ENCODE measurements at regions not wholly inside any gene's neighbourhood (a gene's known extent, or its start where the extent isn't known, plus 50 kb on each side); places are given as distances from the start of the nearest gene placed in this dataset.

GRCh38 chr9:113695440-113695851, 180.7 kb upstream of the ZNF618 start:
- dilution Hi-C loops (cut with HindIII; ENCODE audit: low sequenced_read_pairs, unreplicated experiment) (no loop called here), in situ Hi-C loops (cut with MboI; ENCODE audit: low sequenced_read_pairs) (no loop called here), intact Hi-C loops (cut with micrococcal nuclease) (no loop called here)
- H2BK120ac ChIP-seq (ENCODE audit: low read depth, low read length): no peak overlapping the region
- no peak overlapping the region for H2AFZ ChIP-seq (replicated peaks; ENCODE audit: low read length, poor library complexity)
- no peak overlapping the region for H3K4ac ChIP-seq (ENCODE audit: low read depth, low read length)
- no peak overlapping the region for H2AK5ac ChIP-seq (ENCODE audit: low read depth, low read length)
- no peak overlapping the region for H3K27ac ChIP-seq (ENCODE audit: insufficient read depth, low read length)
- ATAC-seq (ENCODE audit: low read depth) (no peak), DNase-seq (no peak)
- WGBS, 2 experiments (ENCODE audit: extremely low coverage in 2 of 2, insufficient read length in 1 of 2): no CpG with 5 or more reads among the region's 2 CpGs
- no peak overlapping the region for H2BK15ac ChIP-seq (ENCODE audit: low read depth, low read length)
- no peak overlapping the region for H4K91ac ChIP-seq (ENCODE audit: insufficient read depth, low read depth, low read length)
- H2BK20ac ChIP-seq (ENCODE audit: low read depth, low read length): no peak overlapping the region
- peaks cover 2% of the 10 kb centered on the region; the same call in 1 of the 2 replicates for H3K27me3 ChIP-seq (ENCODE audit: control insufficient read depth, insufficient read depth, low read length)
- no peaks in the 10 kb centered on the region for H4K20me1 ChIP-seq (ENCODE audit: insufficient read depth, low read length)
- no peaks in the 10 kb centered on the region for H3K36me3 ChIP-seq (ENCODE audit: control insufficient read depth, insufficient read depth, low read length)
- H3K9ac ChIP-seq (ENCODE audit: low read depth, low read length): no peak overlapping the region
- no TSS peak for BruUV-seq (replicated peaks)
- H2BK5ac ChIP-seq (ENCODE audit: low read depth, low read length, poor library complexity, severe bottlenecking): no peak overlapping the region
- no peak overlapping the region for H3K23ac ChIP-seq (ENCODE audit: low read depth, low read length)
- H3K18ac ChIP-seq (ENCODE audit: low read depth, low read length): no peak overlapping the region
- peaks cover 5% of the 10 kb centered on the region for H3K9me3 ChIP-seq (ENCODE audit: control insufficient read depth, insufficient read depth, low read length)
- H2AK9ac ChIP-seq (replicated peaks; ENCODE audit: low read depth, low read length, poor library complexity): no peak overlapping the region
- H3K79me1 ChIP-seq (ENCODE audit: low read depth in 1 of 2, low read length in 2 of 2): no peaks in the 10 kb centered on the region
- no peak for TF ChIP-seq USF2 (IDR thresholded peaks at IDR 0.05; ENCODE audit: low read depth, low read length)
- TF ChIP-seq RCOR1 (IDR thresholded peaks at IDR 0.05; ENCODE audit: insufficient replicate concordance, low read length): no peak
- TF ChIP-seq NFE2L2 (IDR thresholded peaks at IDR 0.05; ENCODE audit: low read depth, low read length): no peak
- TF ChIP-seq MAFK (IDR thresholded peaks at IDR 0.05; ENCODE audit: low read depth, low read length): peak; percentile 70
- TF ChIP-seq RFX5 (IDR thresholded peaks at IDR 0.05; ENCODE audit: low read depth, low read length): no peak
- ChIA-PET CTCF (no interaction called here), POLR2A (ENCODE audit: unreplicated experiment) (no interaction called here)
- no peaks in the 10 kb centered on the region for H3K4me1 ChIP-seq (ENCODE audit: control insufficient read depth, insufficient read depth, low read length)
- no peak overlapping the region for H3K14ac ChIP-seq (replicated peaks; ENCODE audit: low read depth, low read length)
- no peaks in the 10 kb centered on the region for H3K9me1 ChIP-seq (ENCODE audit: insufficient read depth, low read length)
- H4K5ac ChIP-seq (ENCODE audit: low read depth, low read length): no peak overlapping the region
- no peak overlapping the region for H4K8ac ChIP-seq (ENCODE audit: low read depth in 2 of 2, low read length in 2 of 2)
- H3K4me3 ChIP-seq (ENCODE audit: insufficient read depth, low read depth, low read length): no peak overlapping the region
- no peak overlapping the region for H3K4me2 ChIP-seq (ENCODE audit: low read depth, low read length)
- H3K56ac ChIP-seq (ENCODE audit: extremely low read depth, insufficient read depth, low read length): no peak overlapping the region

Measured in IMR-90 (cell line).